Stimulated activated naive B cell treated with anti-CD40 and anti-IgM and Interleukin-4, amounts not matched to agents 10 μg/mL and 1 μg/mL and 100 μg/mL, for 72 hours (primary cell): ENCODE measurements at regions not wholly inside any gene's neighbourhood (a gene's known extent, or its start where the extent isn't known, plus 50 kb on each side); places are given as distances from the start of the nearest gene placed in this dataset.
"Not testable (repeated sequence)": the region's sequence is repeated elsewhere in the genome, so short reads cannot be mapped to it uniquely, and the experiment has no call there.

Experiments used
- ATAC-seq, 2 donors: fragments of 150-1000 bp; cut with Tn5 transposase; replicated peaks; 2 replicates each; pipeline ENCODE4 v1.10.0; 2021; ENCODE audit warnings: moderate library complexity in 1 of 2
- DNase-seq: peaks from one replicate; pipeline ENCODE4 v3.0.0; 2021
- H3K27ac Mint-ChIP-seq: one replicate; pipeline ENCODE4 v1.8.0; 2022; ENCODE audit warnings: mild to moderate bottlenecking, mixed read lengths
- H3K27me3 Mint-ChIP-seq, 2 donors: one replicate each; pipeline ENCODE4 v1.8.0; 2022; ENCODE audit warnings: mixed read lengths in 2 of 2
- H3K36me3 Mint-ChIP-seq, 2 donors: one replicate each; pipeline ENCODE4 v1.8.0; 2022; ENCODE audit warnings: mixed read lengths in 2 of 2, mild to moderate bottlenecking in 1 of 2
- H3K4me1 Mint-ChIP-seq, 2 donors: one replicate each; pipeline ENCODE4 v1.8.0; 2022; ENCODE audit warnings: mixed read lengths in 2 of 2, mild to moderate bottlenecking in 1 of 2
- H3K4me3 Mint-ChIP-seq, 2 donors: one replicate each; pipeline ENCODE4 v1.8.0; 2022; ENCODE audit warnings: mild to moderate bottlenecking in 2 of 2, mixed read lengths in 2 of 2, moderate library complexity in 1 of 2
- H3K9me3 Mint-ChIP-seq, 2 donors: one replicate each; pipeline ENCODE4 v1.8.0; 2022; ENCODE audit warnings: mixed read lengths in 2 of 2, mild to moderate bottlenecking in 1 of 2

GRCh38 chr5:1995491-1995890, 112.8 kb upstream of the IRX4 start:
- Mint-ChIP-seq H3K27ac (no peak overlapping the region), H3K36me3 (peaks cover 0 to 4% of the 10 kb centered on the region in 2 donors), H3K9me3 (peaks cover 25 to 30% of the 10 kb centered on the region in 2 donors), H3K4me1 (no peaks in the 10 kb centered on the region), H3K27me3 (peaks cover 10 to 23% of the 10 kb centered on the region in 2 donors), H3K4me3 (no peak overlapping the region)
- DNase-seq (no peak), ATAC-seq (no peak)

DNA sequence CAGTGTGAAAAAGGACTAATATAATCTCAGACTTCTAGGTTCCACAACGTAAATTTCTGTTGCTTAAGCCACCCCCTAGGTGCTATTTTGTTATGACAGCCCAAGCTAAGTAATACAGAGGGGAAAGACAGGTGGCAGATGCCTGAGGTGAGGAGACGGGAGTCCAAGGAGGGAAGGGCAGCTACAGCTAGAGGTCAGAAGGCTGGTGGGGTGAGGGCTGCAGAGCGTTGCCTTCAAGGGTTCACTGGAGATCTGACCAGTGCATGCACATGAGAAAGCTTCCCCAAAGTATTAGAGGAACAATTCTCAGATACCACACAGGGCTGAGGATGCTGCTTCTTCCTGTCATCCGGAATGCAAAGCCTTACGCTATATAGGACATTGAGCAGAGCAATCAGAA, 104.7 kb upstream of the IRX4 start:
- Mint-ChIP-seq H3K27me3 (peaks cover 16 to 34% of the 10 kb centered on the region in 2 donors), H3K4me1 (no peaks in the 10 kb centered on the region), H3K27ac (no peak overlapping the region), H3K9me3 (peaks cover 12% of the 10 kb centered on the region in 2 donors), H3K36me3 (peaks cover 0 to under 1% of the 10 kb centered on the region in 2 donors), H3K4me3 (no peak overlapping the region)
- ATAC-seq (no peak), DNase-seq (no peak)

DNA sequence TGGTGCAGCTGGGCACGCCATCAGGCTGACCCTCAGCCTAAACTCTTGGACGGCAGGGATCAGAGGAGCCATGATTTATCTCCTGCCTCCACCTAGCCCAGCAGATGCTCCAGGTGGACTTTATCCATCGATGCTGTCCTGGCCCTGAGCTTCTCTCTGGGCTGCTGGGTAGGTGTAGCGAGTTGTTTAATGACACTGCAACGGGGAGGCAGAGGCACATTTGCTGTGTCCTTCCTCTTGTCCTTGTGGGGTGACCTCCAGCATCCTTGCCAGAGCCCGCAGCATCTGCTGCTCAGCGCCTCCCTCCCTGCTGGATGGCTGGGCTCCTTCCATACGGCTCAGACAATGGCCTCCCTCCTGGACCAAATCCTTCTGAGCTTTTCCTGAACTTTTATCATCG, 103.1 kb upstream of the IRX4 start:
- H3K36me3 Mint-ChIP-seq, result no peaks in the 10 kb centered on the region
- peaks cover 15 to 28% of the 10 kb centered on the region in 2 donors for H3K27me3 Mint-ChIP-seq
- peaks cover 10 to 11% of the 10 kb centered on the region in 2 donors for H3K9me3 Mint-ChIP-seq
- DNase-seq, result no peak
- no peaks in the 10 kb centered on the region for H3K4me1 Mint-ChIP-seq
- H3K4me3 Mint-ChIP-seq, result no peak overlapping the region
- no peak for ATAC-seq
- H3K27ac Mint-ChIP-seq, result no peak overlapping the region

GRCh38 chr5:1983919-1984695, 101.4 kb upstream of the IRX4 start:
- DNase-seq (no peak), ATAC-seq (no peak)
- no peak overlapping the region for H3K27ac Mint-ChIP-seq
- H3K4me1 Mint-ChIP-seq, result no peaks in the 10 kb centered on the region
- H3K4me3 Mint-ChIP-seq, result no peak overlapping the region
- H3K27me3 Mint-ChIP-seq, result peaks cover 8 to 33% of the 10 kb centered on the region in 2 donors
- H3K36me3 Mint-ChIP-seq, result no peaks in the 10 kb centered on the region
- peaks cover 4 to 13% of the 10 kb centered on the region in 2 donors for H3K9me3 Mint-ChIP-seq

GRCh38 chr5:1983401-1983800, 100.7 kb upstream of the IRX4 start:
- no peaks in the 10 kb centered on the region for H3K36me3 Mint-ChIP-seq
- peaks cover 4 to 13% of the 10 kb centered on the region in 2 donors for H3K9me3 Mint-ChIP-seq
- no peak overlapping the region for H3K27ac Mint-ChIP-seq
- no peaks in the 10 kb centered on the region for H3K4me1 Mint-ChIP-seq
- ATAC-seq (no peak), DNase-seq (no peak)
- peaks cover 6 to 33% of the 10 kb centered on the region in 2 donors for H3K27me3 Mint-ChIP-seq
- no peak overlapping the region for H3K4me3 Mint-ChIP-seq

GRCh38 chr5:1982561-1982960, 99.8 kb upstream of the IRX4 start:
- DNase-seq, H3K36me3 Mint-ChIP-seq, H3K4me1 Mint-ChIP-seq, ATAC-seq, H3K4me3 Mint-ChIP-seq, H3K27ac Mint-ChIP-seq: not testable (repeated sequence)
- Mint-ChIP-seq H3K9me3 (peaks cover 4 to 12% of the 10 kb centered on the region in 2 donors), H3K27me3 (peaks cover 6 to 32% of the 10 kb centered on the region in 2 donors)

DNA sequence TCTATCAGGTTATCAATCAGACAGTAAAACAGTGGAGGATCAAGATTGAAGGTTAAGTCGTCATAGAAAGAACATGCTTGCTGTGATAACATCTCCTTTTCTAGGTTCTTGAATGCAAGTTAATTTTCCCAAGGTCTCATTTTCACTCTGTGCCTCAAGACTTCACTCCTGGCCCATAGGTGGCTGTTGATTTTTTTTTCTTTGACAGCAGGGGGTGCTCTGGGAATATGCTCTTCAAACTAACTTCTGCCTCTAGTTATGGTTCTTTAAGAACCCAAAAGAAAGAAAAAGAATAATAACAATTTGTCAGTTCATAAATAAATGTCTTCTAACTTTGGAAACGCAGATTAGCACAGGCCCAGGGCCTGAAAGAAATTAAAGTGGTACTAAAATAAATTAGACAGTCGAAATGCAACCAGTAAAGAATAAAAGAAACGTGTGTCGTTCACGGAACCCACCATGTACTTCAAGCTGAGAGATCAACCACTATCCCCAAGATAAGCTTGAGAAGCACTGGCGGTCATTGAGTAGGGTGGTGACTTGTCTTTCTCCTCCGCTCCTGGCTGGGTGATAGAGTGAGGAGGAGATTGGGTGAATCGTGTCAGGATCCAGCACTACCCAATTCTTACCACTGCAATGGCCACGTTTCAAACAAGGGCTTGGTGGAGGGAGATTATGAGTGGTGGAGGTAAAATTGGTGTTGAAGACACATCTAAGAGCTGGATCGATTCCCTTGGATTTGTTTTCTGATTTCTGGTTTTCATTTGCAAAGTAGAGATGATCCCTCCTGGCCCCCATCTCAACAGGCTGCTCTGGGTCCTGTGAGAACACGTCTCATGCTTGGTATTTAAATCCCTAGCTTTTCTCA, 93.4 kb upstream of the IRX4 start:
- Mint-ChIP-seq H3K9me3 (peaks cover 3 to 7% of the 10 kb centered on the region in 2 donors), H3K27me3 (peaks cover 10 to 20% of the 10 kb centered on the region in 2 donors), H3K27ac (no peak overlapping the region), H3K4me3 (no peak overlapping the region), H3K4me1 (no peaks in the 10 kb centered on the region), H3K36me3 (no peaks in the 10 kb centered on the region)
- ATAC-seq, result no peak
- DNase-seq, result no peak

GRCh38 chr5:1975406-1975715, 92.6 kb upstream of the IRX4 start:
- no peak for ATAC-seq
- Mint-ChIP-seq H3K4me3 (no peak overlapping the region), H3K9me3 (peaks cover 3 to 7% of the 10 kb centered on the region in 2 donors), H3K27me3 (peaks cover 10 to 20% of the 10 kb centered on the region in 2 donors), H3K36me3 (no peaks in the 10 kb centered on the region), H3K27ac (no peak overlapping the region), H3K4me1 (no peaks in the 10 kb centered on the region)
- no peak for DNase-seq

DNA sequence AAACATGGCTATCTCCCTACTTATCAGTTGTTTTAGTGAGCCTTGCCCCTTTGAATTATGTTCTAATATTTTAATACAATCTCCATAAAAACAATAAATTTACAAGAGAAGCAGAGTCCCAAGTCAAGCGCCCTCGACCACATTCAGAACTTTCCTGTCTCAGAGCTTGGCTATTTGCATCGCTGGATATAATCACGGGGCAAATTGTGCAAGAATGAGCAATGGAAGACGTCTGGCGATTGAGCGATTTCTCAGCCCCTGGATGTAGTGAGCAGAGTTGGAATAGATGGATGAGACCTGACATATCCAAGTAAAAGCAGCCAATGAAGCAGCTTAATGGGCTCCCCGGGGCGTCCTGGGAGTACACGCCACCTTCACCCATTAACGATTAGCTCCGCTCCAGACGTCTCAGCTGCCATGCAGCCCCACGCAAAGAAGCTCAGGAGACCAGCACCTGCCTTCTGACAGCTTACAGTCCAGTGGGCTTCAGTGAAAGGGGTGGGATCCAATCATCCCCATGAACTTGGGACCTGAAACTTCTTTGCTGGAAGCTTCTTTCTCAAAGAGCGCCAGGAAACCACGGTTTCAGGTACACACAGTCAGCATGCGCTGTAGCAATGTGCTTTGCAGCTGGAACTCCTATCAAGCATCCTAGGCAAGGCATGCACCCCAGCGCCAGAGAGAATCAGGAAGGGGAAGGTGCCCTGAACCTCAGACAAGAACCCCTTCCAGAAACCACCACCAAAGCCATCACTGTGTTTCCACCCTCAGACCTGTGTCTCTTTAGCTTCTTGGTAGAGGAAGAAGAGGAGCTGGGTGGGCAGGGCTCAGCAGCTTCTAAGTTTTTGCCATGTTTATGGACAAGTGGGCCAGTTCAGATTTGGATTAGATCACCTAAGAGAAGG, 92.0 kb upstream of the IRX4 start:
- Mint-ChIP-seq H3K4me3 (no peak overlapping the region), H3K9me3 (peaks cover 3 to 6% of the 10 kb centered on the region in 2 donors), H3K27ac (no peak overlapping the region), H3K4me1 (no peaks in the 10 kb centered on the region), H3K36me3 (no peaks in the 10 kb centered on the region), H3K27me3 (peaks cover 10 to 18% of the 10 kb centered on the region in 2 donors)
- DNase-seq (no peak), ATAC-seq (no peak)

DNA sequence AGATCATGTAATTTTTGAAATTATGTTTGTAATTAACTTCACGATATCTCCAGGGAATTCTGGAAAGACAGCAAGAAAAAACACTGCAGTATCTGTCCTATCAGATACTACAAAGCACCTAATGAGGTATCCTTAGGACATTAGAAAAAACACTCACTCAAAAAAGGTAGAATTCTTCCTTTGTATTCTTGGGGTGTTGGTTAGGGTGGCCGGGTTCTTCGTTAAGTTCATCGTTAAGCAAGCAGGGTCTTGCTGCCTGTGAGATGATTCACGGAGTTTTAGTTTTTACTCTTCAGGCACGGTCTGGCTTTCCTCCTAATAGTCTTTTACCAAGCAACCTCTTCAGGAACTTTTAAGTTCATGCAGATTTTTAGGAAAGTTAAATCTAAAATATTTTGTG, 91.4 kb upstream of the IRX4 start:
- Mint-ChIP-seq H3K9me3 (peaks cover 3 to 4% of the 10 kb centered on the region in 2 donors), H3K27me3 (peaks cover 10 to 15% of the 10 kb centered on the region in 2 donors), H3K4me1 (no peaks in the 10 kb centered on the region), H3K27ac (no peak overlapping the region), H3K4me3 (no peak overlapping the region), H3K36me3 (no peaks in the 10 kb centered on the region)
- DNase-seq (no peak), ATAC-seq (no peak)

GRCh38 chr5:1973391-1974013, 90.8 kb upstream of the IRX4 start:
- H3K36me3 Mint-ChIP-seq, result no peaks in the 10 kb centered on the region
- H3K27ac Mint-ChIP-seq, result no peak overlapping the region
- H3K9me3 Mint-ChIP-seq, result peaks cover 2 to 3% of the 10 kb centered on the region in 2 donors
- no peaks in the 10 kb centered on the region for H3K4me1 Mint-ChIP-seq
- no peak overlapping the region for H3K4me3 Mint-ChIP-seq
- no peak for DNase-seq
- no peak for ATAC-seq
- peaks cover 10 to 15% of the 10 kb centered on the region in 2 donors for H3K27me3 Mint-ChIP-seq

- no peak overlapping the region for H3K4me3 Mint-ChIP-seq
- ATAC-seq (no peak), DNase-seq (no peak)
- no peaks in the 10 kb centered on the region for H3K36me3 Mint-ChIP-seq
- H3K27ac Mint-ChIP-seq, result no peak overlapping the region
- H3K27me3 Mint-ChIP-seq, result peaks cover 10 to 11% of the 10 kb centered on the region in 2 donors
- peaks cover 2 to 3% of the 10 kb centered on the region in 2 donors for H3K9me3 Mint-ChIP-seq
- no peaks in the 10 kb centered on the region for H3K4me1 Mint-ChIP-seq
These were observed 89.2 kb upstream of the IRX4 start for GRCh38 chr5:1971944-1972343.

- peaks cover 4 to 13% of the 10 kb centered on the region in 2 donors for H3K27me3 Mint-ChIP-seq
- no peaks in the 10 kb centered on the region for H3K4me1 Mint-ChIP-seq
- H3K36me3 Mint-ChIP-seq, result no peaks in the 10 kb centered on the region
- DNase-seq (no peak), ATAC-seq (no peak)
- no peak overlapping the region for H3K4me3 Mint-ChIP-seq
- H3K27ac Mint-ChIP-seq, result no peak overlapping the region
- peaks cover 2 to 3% of the 10 kb centered on the region in 2 donors for H3K9me3 Mint-ChIP-seq
These were observed 85.0 kb upstream of the IRX4 start for GRCh38 chr5:1967736-1968135.

DNA sequence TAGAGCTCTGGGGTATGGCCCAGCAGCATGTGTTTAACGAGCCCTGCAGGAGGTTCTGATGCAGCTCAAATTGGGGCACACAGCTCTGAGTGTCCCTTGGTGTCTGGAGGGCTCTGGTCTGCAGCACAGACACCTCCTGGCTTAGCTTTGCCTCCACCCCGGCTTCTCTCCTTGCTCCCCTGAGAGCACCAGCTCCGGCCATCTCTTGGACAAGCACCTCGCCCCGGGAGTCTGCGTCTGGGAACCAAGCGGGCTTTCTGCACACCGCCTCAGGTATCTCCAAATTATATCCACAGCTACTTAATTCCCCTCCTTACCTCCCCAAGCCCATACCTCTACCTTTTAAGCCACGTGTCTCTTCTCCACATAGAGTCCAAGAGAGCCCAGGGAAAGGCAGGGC, 83.7 kb upstream of the IRX4 start:
- ATAC-seq (no peak), DNase-seq (no peak)
- H3K36me3 Mint-ChIP-seq, result no peaks in the 10 kb centered on the region
- H3K9me3 Mint-ChIP-seq, result peaks cover 0 to 2% of the 10 kb centered on the region in 2 donors
- H3K27me3 Mint-ChIP-seq, result peaks cover 4 to 13% of the 10 kb centered on the region in 2 donors
- no peaks in the 10 kb centered on the region for H3K4me1 Mint-ChIP-seq
- H3K4me3 Mint-ChIP-seq, result no peak overlapping the region
- H3K27ac Mint-ChIP-seq, result no peak overlapping the region
